HCT116 (cell line): ENCODE measurements at regions not wholly inside any gene's neighbourhood (a gene's known extent, or its start where the extent isn't known, plus 50 kb on each side); places are given as distances from the start of the nearest gene placed in this dataset.

ENCODE experiments used
- EGR1 ChIP-seq: IDR thresholded peaks from 2 replicates; pipeline ENCODE4 v1.6.1; 2012; ENCODE audit warnings: low read depth
- SP1 ChIP-seq: IDR thresholded peaks from 2 replicates; pipeline ENCODE4 v1.6.1; 2012; ENCODE audit warnings: low read depth
- TF ChIP-seq, protein P1 (sequence below): IDR thresholded peaks from 2 replicates; pipeline ENCODE4 v1.6.1; 2011; ENCODE audit warnings: mild to moderate bottlenecking, low read length, moderate library complexity; ENCODE audit not compliant: insufficient replicate concordance; ENCODE audit errors: extremely low read depth
- TF ChIP-seq, protein P2 (sequence below), 3 experiments: fragments of 200-600 bp in 1 of 3; sonication (generic) in 1 of 3; IDR thresholded peaks in 2 of 3; conservative IDR thresholded peaks in 1 of 3; 2 replicates each; pipeline ENCODE4 v1.5.1; 2012 to 2017; ENCODE audit warnings: low read depth in 2 of 3, low read length in 2 of 3, antibody characterized with exemption in 1 of 3, borderline replicate concordance in 1 of 3, control low read depth in 1 of 3, mild to moderate bottlenecking in 1 of 3, mixed read lengths in 1 of 3, mixed run types in 1 of 3, moderate library complexity in 1 of 3; ENCODE audit not compliant: insufficient read depth in 1 of 3

DNA sequence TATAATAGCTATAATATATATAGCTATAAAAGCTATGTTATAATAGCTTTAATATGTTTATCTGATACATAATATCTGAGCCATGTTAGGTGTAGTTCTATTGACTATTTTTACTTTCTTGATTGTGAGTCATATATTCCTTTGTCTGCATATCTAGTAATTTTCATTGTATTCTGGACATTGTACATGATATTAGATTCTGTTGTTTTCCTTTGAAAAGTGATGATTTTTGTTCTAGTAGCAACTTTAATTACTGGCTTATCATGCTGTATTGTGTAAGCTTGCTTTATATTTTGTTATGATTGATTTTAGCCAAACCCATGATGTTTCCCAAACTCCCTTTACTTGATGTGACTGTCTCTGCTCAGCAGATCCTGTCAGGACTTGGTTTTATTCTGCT lies 125.7 kb upstream of the TCF4 start:
- TF ChIP-seq EGR1 (no peak), SP1 (no peak)
- TF ChIP-seq, protein P1, sequence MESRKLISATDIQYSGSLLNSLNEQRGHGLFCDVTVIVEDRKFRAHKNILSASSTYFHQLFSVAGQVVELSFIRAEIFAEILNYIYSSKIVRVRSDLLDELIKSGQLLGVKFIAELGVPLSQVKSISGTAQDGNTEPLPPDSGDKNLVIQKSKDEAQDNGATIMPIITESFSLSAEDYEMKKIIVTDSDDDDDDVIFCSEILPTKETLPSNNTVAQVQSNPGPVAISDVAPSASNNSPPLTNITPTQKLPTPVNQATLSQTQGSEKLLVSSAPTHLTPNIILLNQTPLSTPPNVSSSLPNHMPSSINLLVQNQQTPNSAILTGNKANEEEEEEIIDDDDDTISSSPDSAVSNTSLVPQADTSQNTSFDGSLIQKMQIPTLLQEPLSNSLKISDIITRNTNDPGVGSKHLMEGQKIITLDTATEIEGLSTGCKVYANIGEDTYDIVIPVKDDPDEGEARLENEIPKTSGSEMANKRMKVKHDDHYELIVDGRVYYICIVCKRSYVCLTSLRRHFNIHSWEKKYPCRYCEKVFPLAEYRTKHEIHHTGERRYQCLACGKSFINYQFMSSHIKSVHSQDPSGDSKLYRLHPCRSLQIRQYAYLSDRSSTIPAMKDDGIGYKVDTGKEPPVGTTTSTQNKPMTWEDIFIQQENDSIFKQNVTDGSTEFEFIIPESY, result no peak
- TF ChIP-seq, protein P2, sequence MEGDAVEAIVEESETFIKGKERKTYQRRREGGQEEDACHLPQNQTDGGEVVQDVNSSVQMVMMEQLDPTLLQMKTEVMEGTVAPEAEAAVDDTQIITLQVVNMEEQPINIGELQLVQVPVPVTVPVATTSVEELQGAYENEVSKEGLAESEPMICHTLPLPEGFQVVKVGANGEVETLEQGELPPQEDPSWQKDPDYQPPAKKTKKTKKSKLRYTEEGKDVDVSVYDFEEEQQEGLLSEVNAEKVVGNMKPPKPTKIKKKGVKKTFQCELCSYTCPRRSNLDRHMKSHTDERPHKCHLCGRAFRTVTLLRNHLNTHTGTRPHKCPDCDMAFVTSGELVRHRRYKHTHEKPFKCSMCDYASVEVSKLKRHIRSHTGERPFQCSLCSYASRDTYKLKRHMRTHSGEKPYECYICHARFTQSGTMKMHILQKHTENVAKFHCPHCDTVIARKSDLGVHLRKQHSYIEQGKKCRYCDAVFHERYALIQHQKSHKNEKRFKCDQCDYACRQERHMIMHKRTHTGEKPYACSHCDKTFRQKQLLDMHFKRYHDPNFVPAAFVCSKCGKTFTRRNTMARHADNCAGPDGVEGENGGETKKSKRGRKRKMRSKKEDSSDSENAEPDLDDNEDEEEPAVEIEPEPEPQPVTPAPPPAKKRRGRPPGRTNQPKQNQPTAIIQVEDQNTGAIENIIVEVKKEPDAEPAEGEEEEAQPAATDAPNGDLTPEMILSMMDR (IDR thresholded peaks at IDR 0.05 in 2 of 3, conservative IDR thresholded peaks at IDR 0.05 in 1 of 3; ENCODE audit: borderline replicate concordance in 1 of 3, insufficient read depth in 1 of 3, low read depth in 2 of 3, low read length in 2 of 3), result no peak
